ENCODE measurements at regions not wholly inside any gene's neighbourhood (a gene's known extent, or its start where the extent isn't known, plus 50 kb on each side); places are given as distances from the start of the nearest gene placed in this dataset.

GRCh38 chr20:24163506-24163905 lies 174.9 kb upstream of the GGTLC1 start:
- Mint-ChIP-seq H3K36me3 (no peaks in the 10 kb centered on the region), H3K27me3 (peaks cover 8 to 27% (median 9%) of the 10 kb centered on the region in 3 donors), H3K9me3 (peaks cover 0 to 3% (median 0%) of the 10 kb centered on the region in 7 donors), H3K27ac (no peak overlapping the region), H3K4me3 (no peak overlapping the region), H3K4me1 (no peaks in the 10 kb centered on the region)
- ATAC-seq (ENCODE audit: low read depth in 2 of 2) (no peak), DNase-seq (no peak)

GRCh38 chr20:24160563-24161281 lies 172.1 kb upstream of the GGTLC1 start:
- ATAC-seq (ENCODE audit: low read depth in 2 of 2) (no peak), DNase-seq (no peak)
- peaks cover 8 to 18% (median 13%) of the 10 kb centered on the region in 3 donors for H3K27me3 Mint-ChIP-seq
- H3K36me3 Mint-ChIP-seq: no peaks in the 10 kb centered on the region
- H3K9me3 Mint-ChIP-seq: peaks cover 0 to 1% (median 0%) of the 10 kb centered on the region in 7 donors
- no peak overlapping the region for H3K27ac Mint-ChIP-seq
- H3K4me1 Mint-ChIP-seq: no peaks in the 10 kb centered on the region
- no peak overlapping the region for H3K4me3 Mint-ChIP-seq

- Mint-ChIP-seq H3K4me3 (no peak overlapping the region), H3K27ac (no peak overlapping the region), H3K36me3 (no peaks in the 10 kb centered on the region), H3K9me3 (peaks cover 0 to 3% (median 0%) of the 10 kb centered on the region in 7 donors), H3K4me1 (no peaks in the 10 kb centered on the region), H3K27me3 (peaks cover 21 to 32% (median 29%) of the 10 kb centered on the region in 3 donors)
- no peak for ATAC-seq (ENCODE audit: low read depth in 2 of 2)
- no peak for DNase-seq
Observed at GRCh38 chr20:24158281-24158680, 169.7 kb upstream of the GGTLC1 start.

GRCh38 chr20:24157213-24157612 lies 168.6 kb upstream of the GGTLC1 start:
- H3K27ac Mint-ChIP-seq: no peak overlapping the region

GRCh38 chr20:24153101-24154040 lies 164.8 kb upstream of the GGTLC1 start:
- H3K27ac Mint-ChIP-seq: no peak overlapping the region
- ATAC-seq (ENCODE audit: low read depth in 2 of 2): no peak
- peaks cover 4 to 13% (median 6%) of the 10 kb centered on the region in 3 donors for H3K4me1 Mint-ChIP-seq
- peaks cover 1 to 15% (median 7%) of the 10 kb centered on the region in 7 donors for H3K9me3 Mint-ChIP-seq
- peak overlapping the region in 1 of 8 donors; percentile 62 for H3K4me3 Mint-ChIP-seq
- peaks cover 0 to 5% of the 10 kb centered on the region in 2 donors for H3K36me3 Mint-ChIP-seq
- H3K27me3 Mint-ChIP-seq: peaks cover 29 to 46% (median 36%) of the 10 kb centered on the region in 3 donors
- DNase-seq: no peak

More at GRCh38 chr20:24157213-24157612, 168.6 kb upstream of the GGTLC1 start:
- no peaks in the 10 kb centered on the region for H3K4me1 Mint-ChIP-seq
- DNase-seq (no peak), ATAC-seq (ENCODE audit: low read depth in 2 of 2) (no peak)
- peaks cover 22 to 39% (median 37%) of the 10 kb centered on the region in 3 donors for H3K27me3 Mint-ChIP-seq
- H3K36me3 Mint-ChIP-seq: no peaks in the 10 kb centered on the region
- no peak overlapping the region for H3K4me3 Mint-ChIP-seq
- peaks cover 0 to 3% (median 0%) of the 10 kb centered on the region in 7 donors for H3K9me3 Mint-ChIP-seq

GRCh38 chr20:24151621-24152294 lies 163.2 kb upstream of the GGTLC1 start:
- Mint-ChIP-seq H3K27me3 (peaks cover 30 to 43% (median 30%) of the 10 kb centered on the region in 3 donors), H3K4me3 (peak overlapping the region in 1 of 8 donors; percentile 35)
- ATAC-seq (ENCODE audit: low read depth in 2 of 2): no peak

GRCh38 chr20:24150406-24150805 lies 161.8 kb upstream of the GGTLC1 start:
- peaks cover 0 to 7% of the 10 kb centered on the region in 2 donors for H3K36me3 Mint-ChIP-seq

More at GRCh38 chr20:24151621-24152294, 163.2 kb upstream of the GGTLC1 start:
- no peak overlapping the region for H3K27ac Mint-ChIP-seq
- DNase-seq: no peak
- peaks cover 0 to 7% of the 10 kb centered on the region in 2 donors for H3K36me3 Mint-ChIP-seq
- peaks cover 1 to 19% (median 12%) of the 10 kb centered on the region in 7 donors for H3K9me3 Mint-ChIP-seq
- H3K4me1 Mint-ChIP-seq: peaks cover 6 to 14% (median 13%) of the 10 kb centered on the region in 3 donors

GRCh38 chr20:24149881-24150307 lies 161.3 kb upstream of the GGTLC1 start:
- peak overlapping the region in 1 of 6 donors; percentile 40 for H3K27ac Mint-ChIP-seq
- ATAC-seq (ENCODE audit: low read depth in 2 of 2): no peak
- no peak overlapping the region for H3K4me3 Mint-ChIP-seq
- peaks cover 1 to 19% (median 12%) of the 10 kb centered on the region in 7 donors for H3K9me3 Mint-ChIP-seq
- H3K4me1 Mint-ChIP-seq: peaks cover 6 to 14% (median 13%) of the 10 kb centered on the region in 3 donors
- no peak for DNase-seq
- H3K27me3 Mint-ChIP-seq: peaks cover 23 to 38% (median 24%) of the 10 kb centered on the region in 3 donors
- H3K36me3 Mint-ChIP-seq: peaks cover 0 to 7% of the 10 kb centered on the region in 2 donors

More at GRCh38 chr20:24150406-24150805, 161.8 kb upstream of the GGTLC1 start:
- peaks cover 1 to 19% (median 12%) of the 10 kb centered on the region in 7 donors for H3K9me3 Mint-ChIP-seq
- peaks cover 6 to 14% (median 13%) of the 10 kb centered on the region in 3 donors for H3K4me1 Mint-ChIP-seq
- H3K27ac Mint-ChIP-seq: no peak overlapping the region
- DNase-seq: no peak
- no peak overlapping the region for H3K4me3 Mint-ChIP-seq
- H3K27me3 Mint-ChIP-seq: peaks cover 24 to 43% (median 28%) of the 10 kb centered on the region in 3 donors
- no peak for ATAC-seq (ENCODE audit: low read depth in 2 of 2)

- Mint-ChIP-seq H3K27me3 (peaks cover 17 to 31% (median 21%) of the 10 kb centered on the region in 3 donors), H3K9me3 (peaks cover 1 to 19% (median 12%) of the 10 kb centered on the region in 7 donors), H3K4me3 (no peak overlapping the region), H3K27ac (peak overlapping the region in 2 of 6 donors; percentile 93 to 94), H3K36me3 (peaks cover 0 to 7% of the 10 kb centered on the region in 2 donors), H3K4me1 (peaks cover 6 to 14% (median 13%) of the 10 kb centered on the region in 3 donors)
- no peak for DNase-seq
- ATAC-seq (ENCODE audit: low read depth in 2 of 2): no peak
Observed at GRCh38 chr20:24149175-24149574, 160.6 kb upstream of the GGTLC1 start.

GRCh38 chr20:24148372-24148771 lies 159.8 kb upstream of the GGTLC1 start:
- Mint-ChIP-seq H3K4me3 (no peak overlapping the region), H3K27me3 (peaks cover 12 to 23% (median 17%) of the 10 kb centered on the region in 3 donors), H3K4me1 (peaks cover 6 to 14% (median 13%) of the 10 kb centered on the region in 3 donors), H3K36me3 (peaks cover 0 to 7% of the 10 kb centered on the region in 2 donors), H3K9me3 (peaks cover 1 to 19% (median 12%) of the 10 kb centered on the region in 7 donors), H3K27ac (peak overlapping the region in 5 of 6 donors; percentile 5 to 93 (median 81))
- peak; percentile 36 for DNase-seq
- ATAC-seq (ENCODE audit: low read depth in 2 of 2): peak; percentile 78 to 82

- Mint-ChIP-seq H3K4me1 (peaks cover 6 to 14% (median 13%) of the 10 kb centered on the region in 3 donors), H3K4me3 (no peak overlapping the region)
Observed at GRCh38 chr20:24147961-24148360, 159.4 kb upstream of the GGTLC1 start.

GRCh38 chr20:24147479-24147878 lies 158.9 kb upstream of the GGTLC1 start:
- Mint-ChIP-seq H3K27ac (peak overlapping the region in 1 of 6 donors; percentile 92), H3K4me3 (no peak overlapping the region), H3K27me3 (peaks cover 6 to 17% (median 14%) of the 10 kb centered on the region in 3 donors), H3K36me3 (peaks cover 0 to 7% of the 10 kb centered on the region in 2 donors), H3K4me1 (peaks cover 6 to 14% (median 13%) of the 10 kb centered on the region in 3 donors), H3K9me3 (peaks cover 1 to 18% (median 12%) of the 10 kb centered on the region in 7 donors)
- ATAC-seq (ENCODE audit: low read depth in 2 of 2) (no peak), DNase-seq (no peak)

More at GRCh38 chr20:24147961-24148360, 159.4 kb upstream of the GGTLC1 start:
- H3K36me3 Mint-ChIP-seq: peaks cover 0 to 7% of the 10 kb centered on the region in 2 donors
- ATAC-seq (ENCODE audit: low read depth in 2 of 2) (no peak), DNase-seq (no peak)
- peaks cover 10 to 19% (median 17%) of the 10 kb centered on the region in 3 donors for H3K27me3 Mint-ChIP-seq
- peaks cover 1 to 19% (median 12%) of the 10 kb centered on the region in 7 donors for H3K9me3 Mint-ChIP-seq
- peak overlapping the region in 4 of 6 donors; percentile 81 to 93 (median 88) for H3K27ac Mint-ChIP-seq
